Sigmoid colon (tissue), 6 donors: ENCODE measurements at regions not wholly inside any gene's neighbourhood (a gene's known extent, or its start where the extent isn't known, plus 50 kb on each side); places are given as distances from the start of the nearest gene placed in this dataset.
"Not testable (repeated sequence)": the region's sequence is repeated elsewhere in the genome, so short reads cannot be mapped to it uniquely, and the experiment has no call there.

Source experiments
- DNase-seq: peaks from one replicate; pipeline ENCODE4 v3.0.0-alpha.2; 2019
- H3K27ac ChIP-seq, 4 donors: fragments of 200-600 bp; sonication (generic); one replicate each; pipeline ENCODE4 v1.5.1; 2016 to 2019; ENCODE audit warnings: mild to moderate bottlenecking in 1 of 4
- H3K27me3 ChIP-seq, 3 donors: fragments of 200-600 bp; sonication (generic); one replicate each; pipeline ENCODE4 v1.5.1; 2019; ENCODE audit warnings: mild to moderate bottlenecking in 1 of 3
- H3K36me3 ChIP-seq, 4 donors: fragments of 200-600 bp; sonication (generic); one replicate each; pipeline ENCODE4 v1.5.1; 2016 to 2019
- H3K4me1 ChIP-seq, 4 donors: fragments of 200-600 bp; sonication (generic); one replicate each; pipeline ENCODE4 v1.5.1; 2017 to 2019
- H3K4me3 ChIP-seq, 4 donors: fragments of 200-600 bp; sonication (generic); one replicate each; pipeline ENCODE4 v1.5.1; 2017 to 2019; ENCODE audit warnings: mild to moderate bottlenecking in 2 of 4, moderate library complexity in 1 of 4
- H3K9me3 ChIP-seq, 4 donors: fragments of 200-600 bp in 3 of 4; sonication (generic) in 3 of 4; one replicate each; pipeline versions ENCODE4 v1.5.1 to v1.6.1; 2013 to 2019
- CTCF ChIP-seq, 4 experiments: fragments of 450-650 bp in 3 of 4; fragments of 200-600 bp in 1 of 4; IDR thresholded peaks; one replicate each; pipeline ENCODE4 v1.5.1; 2016 to 2019; ENCODE audit warnings: antibody characterized with exemption in 4 of 4, mild to moderate bottlenecking in 3 of 4, moderate library complexity in 2 of 4
- EP300 ChIP-seq, 4 donors: sonication (generic); formaldehyde crosslinking; IDR thresholded peaks; one replicate each; pipeline ENCODE4 v1.6.1; 2017; ENCODE audit warnings: antibody characterized with exemption in 4 of 4
- POLR2A ChIP-seq, 2 donors: fragments of 450-650 bp; IDR thresholded peaks; one replicate each; pipeline ENCODE4 v1.6.1; 2016; ENCODE audit warnings: antibody characterized with exemption in 2 of 2, mild to moderate bottlenecking in 2 of 2, moderate library complexity in 2 of 2
- POLR2AphosphoS5 ChIP-seq, 4 donors: sonication (generic); formaldehyde crosslinking; IDR thresholded peaks; one replicate each; pipeline ENCODE4 v1.6.1; 2017; ENCODE audit warnings: antibody characterized with exemption in 4 of 4
- WGBS, 2 donors: extraction: QIAGEN DNeasy Blood & Tissue Kit; methylation state at CpG; one replicate each; pipeline ENCODE4 v1.1.7; 2013; 5-methylcytosine and 5-hydroxymethylcytosine counted together
- intact Hi-C: fragments of 100-400 bp; cut with DNase I; formaldehyde crosslinking; loops from one replicate; pipeline ENCODE4 v1.15.1; 2023
- donor health status: healthy with polysubstance abuse.
- donor health status: healthy.

GRCh38 chr15:62256430-62256829 is 91.3 kb upstream of the C2CD4B start:
- intact Hi-C loops, DNase-seq, H3K27me3 ChIP-seq, H3K9me3 ChIP-seq, H3K4me3 ChIP-seq, H3K36me3 ChIP-seq: not testable (repeated sequence)
- TF ChIP-seq POLR2AphosphoS5 (IDR thresholded peaks at IDR 0.05): peak; percentile 13 to 75 (median 56)
- peak overlapping the region in 3 of 4 donors; percentile 27 to 51 (median 37) for H3K27ac ChIP-seq
- WGBS, 2 donors: 90 to 94% methylated on average over 2 of the region's 2 CpGs
- peaks cover 0 to 47% (median 33%) of the 10 kb centered on the region in 4 donors for H3K4me1 ChIP-seq

GRCh38 chr15:62257996-62258521 is 93.0 kb upstream of the C2CD4B start:
- 94% methylated on average over 5 of the region's 5 CpGs for WGBS, 2 donors
- Histone ChIP-seq H3K9me3 (peaks cover 6 to 21% (median 13%) of the 10 kb centered on the region in 4 donors), H3K4me1 (peaks cover 0 to 47% (median 33%) of the 10 kb centered on the region in 4 donors), H3K4me3 (no peak overlapping the region), H3K27me3 (no peaks in the 10 kb centered on the region), H3K36me3 (no peaks in the 10 kb centered on the region), H3K27ac (no peak overlapping the region)
- DNase-seq: no peak
- intact Hi-C loops: no loop called here
- TF ChIP-seq EP300 (IDR thresholded peaks at IDR 0.05): no peak

- Histone ChIP-seq H3K27me3 (no peaks in the 10 kb centered on the region), H3K27ac (no peak overlapping the region), H3K4me1 (peaks cover 0 to 27% (median 15%) of the 10 kb centered on the region in 4 donors), H3K36me3 (no peaks in the 10 kb centered on the region), H3K4me3 (no peak overlapping the region), H3K9me3 (peaks cover 6 to 28% (median 16%) of the 10 kb centered on the region in 4 donors)
- TF ChIP-seq POLR2A (IDR thresholded peaks at IDR 0.05) (no peak), POLR2AphosphoS5 (IDR thresholded peaks at IDR 0.05) (no peak), CTCF (IDR thresholded peaks at IDR 0.05) (no peak), EP300 (IDR thresholded peaks at IDR 0.05) (no peak)
- intact Hi-C loops: no loop called here
- WGBS, 2 donors: 93% methylated on average over 7 of the region's 7 CpGs
- DNase-seq: no peak
Observed at GRCh38 chr15:62262305-62262941, 97.3 kb upstream of the C2CD4B start.

- DNase-seq: no peak
- Histone ChIP-seq H3K4me3 (no peak overlapping the region), H3K36me3 (no peaks in the 10 kb centered on the region), H3K27ac (no peak overlapping the region), H3K4me1 (peaks cover 0 to 18% (median 7%) of the 10 kb centered on the region in 4 donors), H3K27me3 (no peaks in the 10 kb centered on the region), H3K9me3 (peaks cover 10 to 37% (median 24%) of the 10 kb centered on the region in 4 donors)
- intact Hi-C loops: no loop called here
- TF ChIP-seq CTCF (IDR thresholded peaks at IDR 0.05) (no peak), EP300 (IDR thresholded peaks at IDR 0.05) (no peak), POLR2A (IDR thresholded peaks at IDR 0.05) (no peak), POLR2AphosphoS5 (IDR thresholded peaks at IDR 0.05) (no peak)
Observed at GRCh38 chr15:62264196-62264595, 99.1 kb upstream of the C2CD4B start.

GRCh38 chr15:62269504-62269903 is 104.4 kb upstream of the C2CD4B start:
- Histone ChIP-seq H3K4me1 (peaks cover 0 to 12% (median 0%) of the 10 kb centered on the region in 4 donors), H3K27me3 (no peaks in the 10 kb centered on the region), H3K9me3 (peaks cover 16 to 26% (median 24%) of the 10 kb centered on the region in 4 donors), H3K4me3 (no peak overlapping the region), H3K36me3 (no peaks in the 10 kb centered on the region), H3K27ac (no peak overlapping the region)
- DNase-seq: no peak
- intact Hi-C loops: no loop called here
- 90 to 93% methylated on average over 5 of the region's 5 CpGs for WGBS, 2 donors
- no peak for TF ChIP-seq EP300 (IDR thresholded peaks at IDR 0.05)
- no peak for TF ChIP-seq POLR2A (IDR thresholded peaks at IDR 0.05)
- TF ChIP-seq POLR2AphosphoS5 (IDR thresholded peaks at IDR 0.05): no peak
- no peak for TF ChIP-seq CTCF (IDR thresholded peaks at IDR 0.05)
